Astrocyte (in vitro differentiated cells and primary cell): ENCODE measurements at regions not wholly inside any gene's neighbourhood (a gene's known extent, or its start where the extent isn't known, plus 50 kb on each side); places are given as distances from the start of the nearest gene placed in this dataset.

Source experiments
- EZH2 ChIP-seq: IDR thresholded peaks from 2 replicates; pipeline ENCODE4 v1.6.1; 2012; ENCODE audit warnings: mild to moderate bottlenecking, low read length, inconsistent platforms; ENCODE audit not compliant: insufficient read depth
- TF ChIP-seq, protein P1 (sequence below): IDR thresholded peaks from 2 replicates; pipeline ENCODE4 v1.5.1; 2011; ENCODE audit warnings: low read depth, mild to moderate bottlenecking, inconsistent platforms, low read length, moderate library complexity; ENCODE audit not compliant: insufficient read depth

DNA sequence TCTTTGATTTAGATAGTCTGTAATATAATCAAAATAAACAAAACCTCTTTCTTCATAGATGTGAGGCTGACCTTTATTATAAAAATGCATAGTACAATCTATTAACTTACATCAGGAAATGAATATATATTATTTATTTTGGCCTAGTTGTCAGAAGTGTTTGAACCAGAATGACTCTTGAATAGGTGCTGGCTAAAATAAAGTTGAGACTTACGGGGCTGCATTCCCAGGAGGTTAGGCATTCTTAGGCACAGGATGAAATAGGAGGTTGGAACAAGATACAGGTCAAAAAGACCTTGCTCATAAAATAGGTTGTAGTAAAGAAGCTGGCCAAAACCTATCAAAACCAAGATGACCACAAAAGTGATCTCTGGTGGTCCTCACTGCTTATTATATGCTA, 1193.3 kb upstream of the IGFBP7 start:
- TF ChIP-seq, protein P1, sequence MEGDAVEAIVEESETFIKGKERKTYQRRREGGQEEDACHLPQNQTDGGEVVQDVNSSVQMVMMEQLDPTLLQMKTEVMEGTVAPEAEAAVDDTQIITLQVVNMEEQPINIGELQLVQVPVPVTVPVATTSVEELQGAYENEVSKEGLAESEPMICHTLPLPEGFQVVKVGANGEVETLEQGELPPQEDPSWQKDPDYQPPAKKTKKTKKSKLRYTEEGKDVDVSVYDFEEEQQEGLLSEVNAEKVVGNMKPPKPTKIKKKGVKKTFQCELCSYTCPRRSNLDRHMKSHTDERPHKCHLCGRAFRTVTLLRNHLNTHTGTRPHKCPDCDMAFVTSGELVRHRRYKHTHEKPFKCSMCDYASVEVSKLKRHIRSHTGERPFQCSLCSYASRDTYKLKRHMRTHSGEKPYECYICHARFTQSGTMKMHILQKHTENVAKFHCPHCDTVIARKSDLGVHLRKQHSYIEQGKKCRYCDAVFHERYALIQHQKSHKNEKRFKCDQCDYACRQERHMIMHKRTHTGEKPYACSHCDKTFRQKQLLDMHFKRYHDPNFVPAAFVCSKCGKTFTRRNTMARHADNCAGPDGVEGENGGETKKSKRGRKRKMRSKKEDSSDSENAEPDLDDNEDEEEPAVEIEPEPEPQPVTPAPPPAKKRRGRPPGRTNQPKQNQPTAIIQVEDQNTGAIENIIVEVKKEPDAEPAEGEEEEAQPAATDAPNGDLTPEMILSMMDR: no peak
- no peak for TF ChIP-seq EZH2
